HFF-Myc (cell line): ENCODE measurements at regions not wholly inside any gene's neighbourhood (a gene's known extent, or its start where the extent isn't known, plus 50 kb on each side); places are given as distances from the start of the nearest gene placed in this dataset.

Experiments used
- DNase-seq: peaks from one replicate; pipeline ENCODE4 v3.0.0-alpha.2; 2011; ENCODE audit warnings: low read depth; ENCODE audit errors: extremely low read depth
- H3K4me3 ChIP-seq: replicated peaks from 2 replicates; pipeline ENCODE4 v1.5.1; 2011; ENCODE audit warnings: low read depth, mild to moderate bottlenecking, control low read depth, low read length
- TF ChIP-seq, protein P1 (sequence below): IDR thresholded peaks from 2 replicates; pipeline ENCODE4 v1.5.1; 2012; ENCODE audit warnings: mild to moderate bottlenecking, low read depth, low read length, control low read depth; ENCODE audit errors: missing control alignments

DNA sequence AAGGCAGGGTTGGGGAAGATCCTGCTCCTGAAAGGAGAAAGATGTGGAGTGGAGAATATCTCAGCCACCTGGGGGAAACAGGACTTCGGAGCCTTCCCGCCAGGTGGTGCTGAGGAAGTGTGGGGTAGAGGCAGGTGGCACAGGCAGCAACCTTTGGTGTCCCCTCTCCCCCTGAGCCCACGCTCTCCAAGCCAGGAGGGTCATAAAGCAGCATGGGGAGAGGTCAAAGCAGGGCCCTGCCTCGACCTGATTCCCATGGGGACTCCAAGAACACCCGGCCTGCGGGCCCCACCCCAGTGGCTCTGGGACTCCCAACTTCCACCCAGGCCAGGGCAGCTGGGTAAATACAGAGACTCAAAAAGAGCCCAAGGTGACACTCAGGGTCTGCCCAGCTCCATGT, 54.3 kb upstream of the SLC66A3 start:
- no peak overlapping the region for H3K4me3 ChIP-seq
- no peak for DNase-seq
- TF ChIP-seq, protein P1, sequence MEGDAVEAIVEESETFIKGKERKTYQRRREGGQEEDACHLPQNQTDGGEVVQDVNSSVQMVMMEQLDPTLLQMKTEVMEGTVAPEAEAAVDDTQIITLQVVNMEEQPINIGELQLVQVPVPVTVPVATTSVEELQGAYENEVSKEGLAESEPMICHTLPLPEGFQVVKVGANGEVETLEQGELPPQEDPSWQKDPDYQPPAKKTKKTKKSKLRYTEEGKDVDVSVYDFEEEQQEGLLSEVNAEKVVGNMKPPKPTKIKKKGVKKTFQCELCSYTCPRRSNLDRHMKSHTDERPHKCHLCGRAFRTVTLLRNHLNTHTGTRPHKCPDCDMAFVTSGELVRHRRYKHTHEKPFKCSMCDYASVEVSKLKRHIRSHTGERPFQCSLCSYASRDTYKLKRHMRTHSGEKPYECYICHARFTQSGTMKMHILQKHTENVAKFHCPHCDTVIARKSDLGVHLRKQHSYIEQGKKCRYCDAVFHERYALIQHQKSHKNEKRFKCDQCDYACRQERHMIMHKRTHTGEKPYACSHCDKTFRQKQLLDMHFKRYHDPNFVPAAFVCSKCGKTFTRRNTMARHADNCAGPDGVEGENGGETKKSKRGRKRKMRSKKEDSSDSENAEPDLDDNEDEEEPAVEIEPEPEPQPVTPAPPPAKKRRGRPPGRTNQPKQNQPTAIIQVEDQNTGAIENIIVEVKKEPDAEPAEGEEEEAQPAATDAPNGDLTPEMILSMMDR = no peak

DNA sequence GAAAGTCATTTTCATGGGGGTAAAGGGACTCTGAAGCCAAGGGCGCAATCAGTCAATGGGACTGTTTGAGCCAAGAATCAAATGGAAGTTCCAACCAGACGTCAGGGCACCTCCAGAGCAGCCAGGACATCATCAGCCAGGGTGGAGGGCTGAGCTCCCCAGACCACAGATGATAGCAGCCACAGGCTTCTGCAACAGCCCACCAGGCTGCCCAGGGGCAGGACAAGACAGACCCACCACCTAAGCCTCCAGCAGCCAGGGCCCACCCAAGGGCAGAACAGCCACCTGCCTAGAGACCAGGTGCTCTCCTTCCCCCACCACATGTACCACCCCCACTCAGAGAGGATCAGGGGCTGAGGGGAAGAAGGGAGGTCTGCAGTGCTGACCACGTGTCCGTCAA, 53.8 kb upstream of the SLC66A3 start:
- TF ChIP-seq, protein P1 = no peak
- H3K4me3 ChIP-seq = no peak overlapping the region
- no peak for DNase-seq

GRCh38 chr2:11102466-11102865, 52.8 kb upstream of the SLC66A3 start:
- TF ChIP-seq, protein P1 = no peak
- no peak overlapping the region for H3K4me3 ChIP-seq
- no peak for DNase-seq

DNA sequence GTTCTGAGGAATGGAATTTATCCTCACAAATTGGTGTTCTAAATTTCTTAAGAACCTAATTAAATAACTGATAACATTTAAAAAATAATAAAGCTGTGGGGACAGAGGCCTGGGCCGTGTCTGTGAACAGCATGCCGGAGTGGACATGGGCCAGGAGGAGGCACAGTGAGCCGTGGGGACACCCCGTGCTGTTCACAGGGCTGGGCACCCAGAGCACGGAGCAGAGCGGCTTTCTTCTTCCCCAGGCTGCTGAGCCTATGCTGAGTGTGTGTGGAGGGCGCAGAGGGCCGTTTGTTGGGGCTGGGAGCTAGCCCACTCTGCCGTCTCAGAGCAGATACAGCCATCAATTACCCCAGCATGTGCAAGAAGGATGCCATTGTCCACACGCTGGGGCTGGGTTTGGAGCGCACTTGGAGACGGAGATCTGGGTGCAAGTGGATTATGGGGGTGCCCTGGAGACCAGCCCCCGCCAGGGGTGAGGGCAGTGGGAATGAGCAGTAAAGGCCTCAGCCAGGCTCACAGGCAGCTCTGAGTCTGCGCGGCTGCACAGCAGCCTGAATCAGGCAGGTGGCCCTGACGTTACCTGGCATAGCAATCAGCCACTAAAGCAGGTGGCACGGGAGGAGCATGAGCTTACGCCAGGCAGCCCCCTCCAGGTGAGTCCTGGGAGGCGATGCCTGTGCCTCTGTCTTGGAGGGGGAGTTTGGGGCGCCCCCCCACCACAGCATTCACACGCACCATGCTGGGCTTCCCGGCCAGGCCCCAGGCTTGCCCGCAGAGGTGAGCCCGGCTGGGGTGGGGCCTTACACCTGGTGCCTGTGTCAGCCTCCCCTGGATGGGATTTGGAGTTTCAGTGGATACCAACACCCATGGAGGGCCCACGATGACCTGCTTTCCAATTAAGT, 52.1 kb upstream of the SLC66A3 start:
- H3K4me3 ChIP-seq = no peak overlapping the region
- TF ChIP-seq, protein P1 = no peak
- no peak for DNase-seq

- no peak overlapping the region for H3K4me3 ChIP-seq
- no peak for DNase-seq
- TF ChIP-seq, protein P1 = no peak
Observed at GRCh38 chr2:11103984-11104793, 51.1 kb upstream of the SLC66A3 start.

DNA sequence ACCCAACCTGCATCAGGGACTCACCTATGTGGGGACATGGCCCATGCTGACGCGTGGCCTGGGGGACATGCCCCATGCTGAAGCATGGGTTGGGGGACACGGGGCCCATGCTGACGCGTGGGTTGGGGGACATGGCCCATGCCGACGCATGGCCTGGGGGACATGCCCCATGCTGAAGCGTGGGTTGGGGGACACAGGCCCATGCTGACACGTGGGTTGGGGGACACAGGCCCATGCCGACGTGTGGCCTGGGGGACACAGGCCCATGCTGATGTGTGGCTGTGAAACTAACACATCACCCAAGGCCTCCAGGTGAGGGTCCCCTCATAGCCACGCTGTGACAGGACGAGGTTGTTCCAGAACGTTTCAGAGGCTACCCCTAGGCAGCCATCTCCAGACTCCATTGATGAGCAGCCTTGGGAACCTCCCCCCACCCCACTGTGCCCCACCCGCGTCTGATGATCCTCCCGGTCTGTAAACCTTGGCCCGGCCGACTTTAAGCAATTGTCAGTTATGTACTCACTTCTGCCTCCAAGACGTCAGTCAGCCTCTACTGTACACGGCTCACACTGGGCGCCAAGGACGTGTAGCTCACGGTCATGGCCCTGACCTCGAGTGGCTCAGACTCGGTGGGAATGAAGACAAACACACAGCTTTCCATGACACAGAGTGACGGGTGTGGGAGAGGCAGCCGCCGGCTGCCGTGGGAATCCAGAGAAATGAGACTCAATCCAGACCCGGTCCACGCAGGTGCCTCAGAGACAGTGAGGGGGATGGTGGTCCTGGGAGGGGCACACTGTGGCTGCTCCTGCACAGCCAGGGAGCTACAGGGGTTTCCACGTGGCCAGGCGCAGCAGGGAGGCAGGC, 50.2 kb upstream of the SLC66A3 start:
- TF ChIP-seq, protein P1 = no peak
- no peak overlapping the region for H3K4me3 ChIP-seq
- DNase-seq = no peak
